ENCODE measurements at regions not wholly inside any gene's neighbourhood (a gene's known extent, or its start where the extent isn't known, plus 50 kb on each side); places are given as distances from the start of the nearest gene placed in this dataset.

GRCh38 chr11:43242401-43242800 is 69.4 kb upstream of the API5 start:
- TF ChIP-seq EZH2phosphoT487 (IDR thresholded peaks at IDR 0.05; ENCODE audit: borderline replicate concordance, low read depth, low read length): no peak
- no peak for TF ChIP-seq CTCF (conservative IDR thresholded peaks at IDR 0.05; ENCODE audit: low read length)
- POLR2A ChIA-PET: no interaction called here
- intact Hi-C loops (cut with micrococcal nuclease; ENCODE audit: unreplicated experiment): no loop called here
- Histone ChIP-seq H3K4me2 (ENCODE audit: low read length) (no peak overlapping the region), H3K9me3 (ENCODE audit: low read length) (no peaks in the 10 kb centered on the region), H3K4me3 (ENCODE audit: low read depth, low read length, poor library complexity, severe bottlenecking) (no peak overlapping the region), H3K36me3 (ENCODE audit: insufficient read depth, low read length) (no peaks in the 10 kb centered on the region), H3K79me2 (ENCODE audit: insufficient read depth, low read depth, low read length) (no peaks in the 10 kb centered on the region), H3K4me1 (ENCODE audit: insufficient read depth, low read length, poor library complexity, severe bottlenecking) (no peaks in the 10 kb centered on the region), H4K20me1 (ENCODE audit: insufficient read depth, low read length) (no peaks in the 10 kb centered on the region), H3K9me2 (ENCODE audit: insufficient read depth, low read length) (no peaks in the 10 kb centered on the region), H2AFZ (ENCODE audit: low read length) (no peak overlapping the region), H3K27ac (ENCODE audit: low read depth, low read length, poor library complexity, severe bottlenecking) (no peak overlapping the region)
- DNase-seq (ENCODE audit: low spot score): no peak
- no TSS peak for BruUV-seq (replicated peaks)
- CTCF ChIA-PET (ENCODE audit: unreplicated experiment): no interaction called here

GRCh38 chr11:43243927-43244326 is 67.9 kb upstream of the API5 start:
- Histone ChIP-seq H3K36me3 (ENCODE audit: insufficient read depth, low read length) (no peaks in the 10 kb centered on the region), H2AFZ (ENCODE audit: low read length) (no peak overlapping the region), H3K27ac (ENCODE audit: low read depth, low read length, poor library complexity, severe bottlenecking) (no peak overlapping the region), H4K20me1 (ENCODE audit: insufficient read depth, low read length) (no peaks in the 10 kb centered on the region), H3K4me3 (ENCODE audit: low read depth, low read length, poor library complexity, severe bottlenecking) (no peak overlapping the region), H3K9me2 (ENCODE audit: insufficient read depth, low read length) (no peaks in the 10 kb centered on the region), H3K9me3 (ENCODE audit: low read length) (no peaks in the 10 kb centered on the region), H3K79me2 (ENCODE audit: insufficient read depth, low read depth, low read length) (no peaks in the 10 kb centered on the region), H3K4me2 (ENCODE audit: low read length) (no peak overlapping the region), H3K4me1 (ENCODE audit: insufficient read depth, low read length, poor library complexity, severe bottlenecking) (no peaks in the 10 kb centered on the region)
- DNase-seq (ENCODE audit: low spot score): no peak
- ChIA-PET CTCF (ENCODE audit: unreplicated experiment) (interaction anchor here (0.6 kb wide), 1 partner anchor 26 kb away, joined by 3 read pairs; no protein-coding TSS in a partner anchor), POLR2A (interaction anchor here (0.8 kb wide), 1 partner anchor 9 kb away, joined by 3 read pairs; no protein-coding TSS in a partner anchor)
- intact Hi-C loops (cut with micrococcal nuclease; ENCODE audit: unreplicated experiment): no loop called here
- TF ChIP-seq EZH2phosphoT487 (IDR thresholded peaks at IDR 0.05; ENCODE audit: borderline replicate concordance, low read depth, low read length) (no peak), CTCF (conservative IDR thresholded peaks at IDR 0.05; ENCODE audit: low read length) (no peak)
- no TSS peak for BruUV-seq (replicated peaks)

DNA sequence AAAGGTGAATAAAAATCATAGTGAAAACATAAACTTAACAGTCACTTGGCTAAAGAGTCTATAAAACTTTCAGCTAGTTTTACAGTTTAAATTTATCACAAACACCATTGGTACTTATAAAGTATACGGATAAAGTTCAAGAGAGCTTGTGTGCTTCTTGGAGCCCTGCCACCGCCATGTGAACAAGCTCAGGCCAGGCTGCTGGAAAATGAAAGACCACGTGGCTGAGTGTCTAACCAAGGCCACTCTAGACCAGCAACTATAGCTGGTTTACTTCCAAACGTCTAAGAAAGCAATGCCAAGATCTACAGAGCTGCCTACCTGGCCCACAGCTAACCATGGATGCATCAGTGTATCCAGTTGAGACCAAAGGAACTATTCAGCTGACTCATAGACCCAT is 66.3 kb upstream of the API5 start:
- H3K36me3 ChIP-seq (ENCODE audit: insufficient read depth, low read length): no peaks in the 10 kb centered on the region
- ChIA-PET POLR2A (interaction anchor here (0.5 kb wide), 1 partner anchor 761 kb away, joined by 3 read pairs; no protein-coding TSS in a partner anchor), CTCF (ENCODE audit: unreplicated experiment) (no interaction called here)
- TF ChIP-seq EZH2phosphoT487 (IDR thresholded peaks at IDR 0.05; ENCODE audit: borderline replicate concordance, low read depth, low read length) (no peak), CTCF (conservative IDR thresholded peaks at IDR 0.05; ENCODE audit: low read length) (no peak)
- intact Hi-C loops (cut with micrococcal nuclease; ENCODE audit: unreplicated experiment): loop anchor here (5.0 kb wide), 1 partner anchor 467 kb away; no protein-coding TSS in a partner anchor
- no peak for DNase-seq (ENCODE audit: low spot score)
- H4K20me1 ChIP-seq (ENCODE audit: insufficient read depth, low read length): no peaks in the 10 kb centered on the region
- H3K4me2 ChIP-seq (ENCODE audit: low read length): no peak overlapping the region
- H3K9me3 ChIP-seq (ENCODE audit: low read length): no peaks in the 10 kb centered on the region
- H2AFZ ChIP-seq (ENCODE audit: low read length): no peak overlapping the region
- BruUV-seq (replicated peaks): no TSS peak
- no peaks in the 10 kb centered on the region for H3K9me2 ChIP-seq (ENCODE audit: insufficient read depth, low read length)
- H3K4me3 ChIP-seq (ENCODE audit: low read depth, low read length, poor library complexity, severe bottlenecking): no peak overlapping the region
- H3K27ac ChIP-seq (ENCODE audit: low read depth, low read length, poor library complexity, severe bottlenecking): no peak overlapping the region
- no peaks in the 10 kb centered on the region for H3K4me1 ChIP-seq (ENCODE audit: insufficient read depth, low read length, poor library complexity, severe bottlenecking)
- no peaks in the 10 kb centered on the region for H3K79me2 ChIP-seq (ENCODE audit: insufficient read depth, low read depth, low read length)

Measured in OCI-LY7 (cell line).